Endothelial cell of umbilical vein (primary cell): ENCODE measurements at regions not wholly inside any gene's neighbourhood (a gene's known extent, or its start where the extent isn't known, plus 50 kb on each side); places are given as distances from the start of the nearest gene placed in this dataset.

Experiments used
- BruUV-seq: library from RNA; stranded (reverse); fragments of 400-500 nt; replicated peaks from 2 replicates; lab custom pipeline; 2021; lab: Mats Ljungman, UMichigan
- CTCF ChIA-PET: fragments of 300-600, 350-600 bp; sonication (Branson Sonifier 250); formaldehyde crosslinking; loops from one replicate; lab custom pipeline; 2021; ENCODE audit warnings: antibody characterized with exemption, inconsistent platforms; lab: Charles Lee
- POLR2A ChIA-PET: fragments of 300-600, 350-600 bp; sonication (Branson Sonifier 250); formaldehyde crosslinking; loops from one replicate; lab custom pipeline; 2021; ENCODE audit warnings: antibody characterized with exemption, inconsistent platforms; lab: Charles Lee
- DNase-seq: peaks from one replicate; pipeline ENCODE4 v3.0.0-alpha.2; 2011; ENCODE audit warnings: low read depth, low spot score
- FAIRE-seq: peaks from 2 replicates; lab custom pipeline; 2011; peaks lifted over from hg19 to GRCh38; lab: Jason Lieb, UNC
- H2AFZ ChIP-seq: 2 replicates; pipeline ENCODE4 v1.6.0; 2012; ENCODE audit warnings: low read depth, low read length, control low read depth, inconsistent platforms
- H3K27ac ChIP-seq: 2 replicates; pipeline ENCODE4 v1.5.1; 2011; ENCODE audit warnings: low read depth, mild to moderate bottlenecking, control low read depth, low read length, moderate library complexity; ENCODE audit not compliant: insufficient read depth
- H3K27me3 ChIP-seq, 2 experiments: 2 replicates each; pipeline versions ENCODE4 v1.6.0 to v1.6.1; 2011; ENCODE audit warnings: low read length in 2 of 2, mixed read lengths in 1 of 2; ENCODE audit not compliant: control insufficient read depth in 2 of 2, insufficient read depth in 2 of 2
- H3K36me3 ChIP-seq, 2 experiments: 2 replicates in 1 of 2; 3 replicates in 1 of 2; pipeline ENCODE4 v1.5.1; 2011; ENCODE audit warnings: low read length in 2 of 2, mild to moderate bottlenecking in 1 of 2, moderate library complexity in 1 of 2; ENCODE audit not compliant: control insufficient read depth in 2 of 2, insufficient read depth in 2 of 2; ENCODE audit errors: extremely low read depth in 1 of 2
- H3K4me1 ChIP-seq: 3 replicates; pipeline ENCODE4 v1.5.1; 2011; ENCODE audit warnings: mild to moderate bottlenecking, low read length; ENCODE audit not compliant: control insufficient read depth, insufficient read depth; ENCODE audit errors: extremely low read depth
- H3K4me2 ChIP-seq: 2 replicates; pipeline ENCODE4 v1.6.1; 2011; ENCODE audit warnings: low read length, control low read depth, mixed read lengths; ENCODE audit not compliant: insufficient read depth
- H3K4me3 ChIP-seq, 3 experiments: fragments of 200-600 bp in 1 of 3; sonication (generic), shearing (Covaris generic) in 1 of 3; replicated peaks in 1 of 3; 2 replicates each; pipeline ENCODE4 v1.5.1; 2011 to 2016; ENCODE audit warnings: control low read depth in 3 of 3, low read length in 3 of 3, mild to moderate bottlenecking in 2 of 3, inconsistent platforms in 1 of 3, low read depth in 1 of 3, moderate library complexity in 1 of 3; ENCODE audit not compliant: insufficient read depth in 1 of 3
- H3K79me2 ChIP-seq: 2 replicates; pipeline ENCODE4 v1.6.0; 2012; ENCODE audit warnings: low read length, inconsistent platforms; ENCODE audit not compliant: control insufficient read depth, insufficient read depth
- H3K9ac ChIP-seq: replicated peaks from 2 replicates; pipeline ENCODE3; 2011; ENCODE audit warnings: low read length, control low read depth; ENCODE audit not compliant: insufficient read depth; ENCODE audit errors: extremely low read depth
- H3K9me1 ChIP-seq: replicated peaks from 3 replicates; pipeline ENCODE4 v1.6.0; 2011; ENCODE audit warnings: mild to moderate bottlenecking, low read length; ENCODE audit not compliant: control insufficient read depth, insufficient read depth; ENCODE audit errors: extremely low read depth
- H3K9me3 ChIP-seq: replicated peaks from 2 replicates; pipeline ENCODE4 v1.5.1; 2012; ENCODE audit warnings: low read length, inconsistent platforms; ENCODE audit not compliant: control insufficient read depth, insufficient read depth
- H4K20me1 ChIP-seq: replicated peaks from 2 replicates; pipeline ENCODE3; 2011; ENCODE audit warnings: mild to moderate bottlenecking, low read length; ENCODE audit not compliant: control insufficient read depth, insufficient read depth; ENCODE audit errors: extremely low read depth
- EZH2 ChIP-seq: IDR thresholded peaks from 2 replicates; pipeline ENCODE4 v1.6.1; 2012; ENCODE audit warnings: borderline replicate concordance, low read depth, mild to moderate bottlenecking, moderate library complexity, low read length, inconsistent platforms; ENCODE audit not compliant: severe bottlenecking
- FOS ChIP-seq: IDR thresholded peaks from 2 replicates; pipeline ENCODE4 v1.6.1; 2011; ENCODE audit warnings: mild to moderate bottlenecking, low read length, moderate library complexity, borderline replicate concordance; ENCODE audit not compliant: insufficient read depth
- GATA2 ChIP-seq: IDR thresholded peaks from 2 replicates; pipeline ENCODE4 v1.7.0; 2011; ENCODE audit warnings: low read depth, mild to moderate bottlenecking, moderate library complexity, mixed read lengths, low read length; ENCODE audit not compliant: insufficient read length, insufficient read depth
- JUN ChIP-seq: IDR thresholded peaks from 2 replicates; pipeline ENCODE4 v1.6.1; 2011; ENCODE audit warnings: borderline replicate concordance, low read depth; ENCODE audit not compliant: insufficient read length, insufficient read depth
- MYC ChIP-seq: IDR thresholded peaks from one replicate; pipeline ENCODE4 v1.6.1; 2011; ENCODE audit warnings: mild to moderate bottlenecking, low read depth, low read length
- POLR2A ChIP-seq: IDR thresholded peaks from 2 replicates; pipeline ENCODE4 v1.6.1; 2012; ENCODE audit warnings: low read depth, mild to moderate bottlenecking, control low read depth, low read length
- POLR2AphosphoS5 ChIP-seq: IDR thresholded peaks from 2 replicates; pipeline ENCODE4 v1.6.1; 2012; ENCODE audit warnings: low read depth, mild to moderate bottlenecking, control low read depth, low read length, moderate library complexity; ENCODE audit not compliant: insufficient read depth
- dilution Hi-C: fragments of 300-500 bp; cut with MboI; formaldehyde crosslinking; loops from one replicate; pipeline ENCODE4 v1.15.0; 2019; ENCODE audit warnings: low sequenced_read_pairs; ENCODE audit not compliant: extremely low pct_ligation_motif_present
- intact Hi-C: fragments of 100-400 bp; cut with micrococcal nuclease; formaldehyde crosslinking; loops from one replicate; pipeline ENCODE4 v1.10.0; 2022
- TF ChIP-seq, protein P1 (sequence below), 2 donors: IDR thresholded peaks; 1 replicate in 1 of 2; 2 replicates in 1 of 2; pipeline ENCODE4 v1.5.1; 2011; ENCODE audit warnings: low read length in 2 of 2, mild to moderate bottlenecking in 2 of 2, moderate library complexity in 2 of 2, control low read depth in 1 of 2, inconsistent platforms in 1 of 2, low read depth in 1 of 2; ENCODE audit not compliant: insufficient read depth in 1 of 2; ENCODE audit errors: extremely low read depth in 1 of 2
- TF ChIP-seq, protein P2 (sequence below): IDR thresholded peaks from 2 replicates; pipeline ENCODE4 v1.6.1; 2011; ENCODE audit not compliant: insufficient read depth, insufficient read length

DNA sequence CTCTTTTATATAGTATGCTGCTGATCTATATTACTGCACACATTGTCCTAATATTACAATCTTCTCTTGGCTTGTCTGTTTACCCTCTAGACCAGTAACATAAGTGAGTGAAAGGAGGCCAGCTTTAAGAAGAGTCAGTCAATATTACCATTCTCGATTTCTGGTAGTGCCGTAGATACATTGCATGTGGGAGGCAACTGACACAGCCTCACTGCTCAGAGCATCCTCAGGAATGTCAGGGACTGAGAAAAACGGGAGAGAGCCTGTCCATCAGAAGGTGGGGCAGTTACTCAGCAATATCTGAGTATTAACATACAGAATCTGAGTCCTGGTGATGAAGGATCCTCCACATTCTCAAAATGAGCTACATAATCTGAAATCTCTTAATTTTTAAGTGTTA lies 259.9 kb downstream of the GJA1 start:
- DNase-seq (no peak), FAIRE-seq (no peak)
- Histone ChIP-seq H3K36me3 (no peaks in the 10 kb centered on the region), H3K79me2 (no peaks in the 10 kb centered on the region), H3K4me1 (peaks cover 11% of the 10 kb centered on the region), H3K4me3 (no peak overlapping the region), H2AFZ (no peak overlapping the region), H3K27ac (no peak overlapping the region), H3K9ac (no peak overlapping the region), H3K4me2 (no peak overlapping the region), H4K20me1 (no peaks in the 10 kb centered on the region), H3K9me1 (no peaks in the 10 kb centered on the region), H3K27me3 (no peaks in the 10 kb centered on the region), H3K9me3 (no peaks in the 10 kb centered on the region)
- no TSS peak for BruUV-seq
- ChIA-PET CTCF (no interaction called here), POLR2A (no interaction called here)
- no peak for TF ChIP-seq POLR2AphosphoS5
- TF ChIP-seq JUN: no peak
- no peak for TF ChIP-seq POLR2A
- no peak for TF ChIP-seq EZH2
- no peak for TF ChIP-seq FOS
- no peak for TF ChIP-seq GATA2
- no peak for TF ChIP-seq MYC
- TF ChIP-seq, protein P1, sequence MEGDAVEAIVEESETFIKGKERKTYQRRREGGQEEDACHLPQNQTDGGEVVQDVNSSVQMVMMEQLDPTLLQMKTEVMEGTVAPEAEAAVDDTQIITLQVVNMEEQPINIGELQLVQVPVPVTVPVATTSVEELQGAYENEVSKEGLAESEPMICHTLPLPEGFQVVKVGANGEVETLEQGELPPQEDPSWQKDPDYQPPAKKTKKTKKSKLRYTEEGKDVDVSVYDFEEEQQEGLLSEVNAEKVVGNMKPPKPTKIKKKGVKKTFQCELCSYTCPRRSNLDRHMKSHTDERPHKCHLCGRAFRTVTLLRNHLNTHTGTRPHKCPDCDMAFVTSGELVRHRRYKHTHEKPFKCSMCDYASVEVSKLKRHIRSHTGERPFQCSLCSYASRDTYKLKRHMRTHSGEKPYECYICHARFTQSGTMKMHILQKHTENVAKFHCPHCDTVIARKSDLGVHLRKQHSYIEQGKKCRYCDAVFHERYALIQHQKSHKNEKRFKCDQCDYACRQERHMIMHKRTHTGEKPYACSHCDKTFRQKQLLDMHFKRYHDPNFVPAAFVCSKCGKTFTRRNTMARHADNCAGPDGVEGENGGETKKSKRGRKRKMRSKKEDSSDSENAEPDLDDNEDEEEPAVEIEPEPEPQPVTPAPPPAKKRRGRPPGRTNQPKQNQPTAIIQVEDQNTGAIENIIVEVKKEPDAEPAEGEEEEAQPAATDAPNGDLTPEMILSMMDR (IDR thresholded peaks at IDR 0.05; ENCODE audit: extremely low read depth in 1 of 2, insufficient read depth in 1 of 2, low read depth in 1 of 2, low read length in 2 of 2): no peak
- TF ChIP-seq, protein P2, sequence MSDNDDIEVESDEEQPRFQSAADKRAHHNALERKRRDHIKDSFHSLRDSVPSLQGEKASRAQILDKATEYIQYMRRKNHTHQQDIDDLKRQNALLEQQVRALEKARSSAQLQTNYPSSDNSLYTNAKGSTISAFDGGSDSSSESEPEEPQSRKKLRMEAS: no peak
- intact Hi-C loops (no loop called here), dilution Hi-C loops (no loop called here)
